Astrocyte of the cerebellum (primary cell): ENCODE measurements at regions not wholly inside any gene's neighbourhood (a gene's known extent, or its start where the extent isn't known, plus 50 kb on each side); places are given as distances from the start of the nearest gene placed in this dataset.
"Not testable (repeated sequence)": the region's sequence is repeated elsewhere in the genome, so short reads cannot be mapped to it uniquely, and the experiment has no call there.

Source experiments
- DNase-seq: peaks from one replicate; pipeline ENCODE4 v3.0.0-alpha.2; 2011; ENCODE audit warnings: low read depth
- H3K4me3 ChIP-seq: 2 replicates; pipeline ENCODE4 v1.5.1; 2011; ENCODE audit warnings: mild to moderate bottlenecking, low read depth, low read length, moderate library complexity
- in situ Hi-C: cut with HindIII; loops from 2 replicates; pipeline ENCODE4 v1.10.0; 2017; ENCODE audit warnings: low sequenced_read_pairs
- TF ChIP-seq, protein P1 (sequence below): IDR thresholded peaks from 2 replicates; pipeline ENCODE4 v1.5.1; 2012; ENCODE audit warnings: low read length, low read depth, moderate library complexity, mild to moderate bottlenecking; ENCODE audit errors: missing control alignments

DNA sequence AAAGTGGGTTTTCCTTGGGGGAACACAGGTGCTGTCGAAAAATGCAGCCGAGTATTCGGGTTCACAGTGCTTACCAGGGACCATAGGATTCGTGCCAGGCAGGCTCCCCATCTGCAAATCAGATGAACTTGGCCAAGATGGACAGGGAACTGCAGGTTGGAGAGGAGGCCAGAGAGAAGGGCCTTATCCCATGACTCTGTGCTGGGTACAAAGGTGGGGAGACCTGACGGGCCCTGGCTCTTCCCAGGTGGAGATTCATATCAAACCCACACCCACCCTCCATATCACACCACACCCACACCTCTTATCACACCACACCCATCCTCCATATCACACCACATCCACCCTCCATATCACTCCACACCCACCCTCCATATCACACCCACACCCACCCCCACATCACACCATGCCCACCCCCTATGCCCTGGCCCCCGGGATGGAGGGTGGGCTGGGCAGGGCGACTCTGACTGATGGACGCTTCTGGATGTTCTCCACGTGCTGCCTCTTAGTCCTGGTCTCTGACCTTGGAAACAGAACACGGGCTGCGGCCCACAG, 319.7 kb downstream of the ADGRD1 start:
- no peak for DNase-seq
- in situ Hi-C loops = no loop called here
- no peak overlapping the region for H3K4me3 ChIP-seq
- TF ChIP-seq, protein P1, sequence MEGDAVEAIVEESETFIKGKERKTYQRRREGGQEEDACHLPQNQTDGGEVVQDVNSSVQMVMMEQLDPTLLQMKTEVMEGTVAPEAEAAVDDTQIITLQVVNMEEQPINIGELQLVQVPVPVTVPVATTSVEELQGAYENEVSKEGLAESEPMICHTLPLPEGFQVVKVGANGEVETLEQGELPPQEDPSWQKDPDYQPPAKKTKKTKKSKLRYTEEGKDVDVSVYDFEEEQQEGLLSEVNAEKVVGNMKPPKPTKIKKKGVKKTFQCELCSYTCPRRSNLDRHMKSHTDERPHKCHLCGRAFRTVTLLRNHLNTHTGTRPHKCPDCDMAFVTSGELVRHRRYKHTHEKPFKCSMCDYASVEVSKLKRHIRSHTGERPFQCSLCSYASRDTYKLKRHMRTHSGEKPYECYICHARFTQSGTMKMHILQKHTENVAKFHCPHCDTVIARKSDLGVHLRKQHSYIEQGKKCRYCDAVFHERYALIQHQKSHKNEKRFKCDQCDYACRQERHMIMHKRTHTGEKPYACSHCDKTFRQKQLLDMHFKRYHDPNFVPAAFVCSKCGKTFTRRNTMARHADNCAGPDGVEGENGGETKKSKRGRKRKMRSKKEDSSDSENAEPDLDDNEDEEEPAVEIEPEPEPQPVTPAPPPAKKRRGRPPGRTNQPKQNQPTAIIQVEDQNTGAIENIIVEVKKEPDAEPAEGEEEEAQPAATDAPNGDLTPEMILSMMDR = no peak

DNA sequence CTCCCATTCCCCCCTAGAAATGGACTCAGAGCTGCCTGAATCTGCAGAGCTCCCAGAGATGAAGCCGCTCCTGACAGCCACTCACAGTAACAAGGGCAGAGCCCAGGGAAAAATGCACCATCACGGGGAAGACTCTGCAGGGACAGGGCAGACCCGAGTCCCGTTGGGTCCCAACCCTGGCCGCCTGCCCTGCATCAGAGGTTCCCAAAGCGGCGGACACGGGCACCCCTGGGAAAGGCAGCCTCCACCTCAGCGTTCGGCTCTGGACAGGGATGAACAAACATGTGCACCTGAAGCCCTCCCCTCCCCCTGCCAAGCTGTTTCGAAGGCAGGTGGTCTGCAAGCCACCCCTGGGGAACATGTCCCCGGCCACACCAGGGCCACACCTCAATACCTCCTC, 320.4 kb downstream of the ADGRD1 start:
- H3K4me3 ChIP-seq = no peak overlapping the region
- no peak for DNase-seq
- in situ Hi-C loops = no loop called here
- TF ChIP-seq, protein P1 = no peak

DNA sequence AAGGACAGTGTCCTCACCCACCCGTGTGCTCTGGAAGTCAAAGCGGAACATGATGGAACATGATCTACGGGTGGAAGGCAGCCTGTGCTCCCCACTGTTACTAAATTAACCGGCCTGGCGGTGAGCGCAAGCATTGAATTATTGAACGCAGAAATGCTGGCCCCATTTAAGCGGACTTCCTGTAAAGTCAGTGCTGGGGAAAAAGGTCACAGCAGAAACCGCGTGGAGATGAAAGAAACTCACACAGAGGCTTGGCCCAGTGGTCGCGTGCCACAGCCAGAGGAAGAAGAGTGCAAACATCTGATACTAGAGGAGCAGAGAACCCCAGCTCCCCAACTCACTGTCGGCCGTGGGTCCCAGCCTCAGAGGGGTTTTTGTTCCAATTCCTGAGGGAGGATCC, 321.2 kb downstream of the ADGRD1 start:
- H3K4me3 ChIP-seq = no peak overlapping the region
- in situ Hi-C loops = no loop called here
- TF ChIP-seq, protein P1 = no peak
- DNase-seq = no peak

DNA sequence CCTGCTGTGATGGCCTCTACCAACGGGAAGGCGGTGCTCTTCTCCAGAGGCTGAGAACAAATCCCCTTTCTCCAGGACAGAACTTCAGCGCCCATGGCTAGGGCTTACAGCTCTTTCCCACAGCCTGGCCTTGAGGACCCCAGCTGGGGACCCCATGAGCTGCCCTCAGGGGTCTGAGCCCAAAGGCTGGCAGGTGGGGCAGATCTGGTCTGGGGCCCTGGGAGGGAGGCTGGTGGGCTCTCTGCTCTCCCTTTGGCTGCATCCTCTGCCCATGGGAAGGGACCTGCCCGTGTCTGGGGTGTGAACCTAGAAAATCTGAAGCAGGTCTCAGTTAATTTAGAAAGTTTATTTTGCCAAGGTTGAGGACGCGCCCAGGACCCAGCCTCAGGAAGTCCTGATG, 322.1 kb downstream of the ADGRD1 start:
- no peak for DNase-seq
- H3K4me3 ChIP-seq = no peak overlapping the region
- in situ Hi-C loops = no loop called here
- TF ChIP-seq, protein P1 = no peak

DNA sequence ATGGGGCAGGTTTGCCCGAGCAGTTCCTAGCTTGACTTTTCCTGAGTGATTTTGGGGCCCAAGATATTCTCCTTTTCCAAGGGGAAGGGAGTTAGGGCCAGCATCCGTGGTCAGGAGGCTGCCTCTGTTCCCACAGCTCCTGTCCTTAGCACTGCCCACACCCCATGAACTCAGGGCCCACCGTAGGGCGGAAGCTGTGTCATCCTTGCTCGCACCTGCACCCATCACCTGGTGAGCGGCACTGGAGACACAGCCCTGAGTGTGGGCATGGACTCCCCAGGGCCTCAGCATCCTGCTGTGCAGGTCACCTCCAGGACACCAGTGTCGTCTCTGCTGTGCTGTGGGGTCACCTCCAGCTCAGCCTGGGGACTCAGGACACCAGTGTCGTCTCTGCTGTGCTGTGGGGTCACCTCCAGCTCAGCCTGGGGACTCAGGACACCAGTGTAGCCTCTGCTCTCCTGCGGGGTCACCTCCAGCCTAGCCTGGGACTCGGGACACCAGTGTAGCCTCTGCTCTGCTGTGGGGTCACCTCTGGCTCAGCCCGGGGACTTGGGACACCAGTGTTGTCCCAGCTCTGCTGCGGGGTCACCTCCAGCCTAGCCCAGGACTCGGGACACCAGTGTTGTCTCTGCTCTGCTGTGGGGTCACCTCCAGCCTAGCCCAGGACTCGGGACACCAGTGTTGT, 322.9 kb downstream of the ADGRD1 start:
- no peak overlapping the region for H3K4me3 ChIP-seq
- DNase-seq = no peak
- in situ Hi-C loops = no loop called here
- TF ChIP-seq, protein P1 = no peak

DNA sequence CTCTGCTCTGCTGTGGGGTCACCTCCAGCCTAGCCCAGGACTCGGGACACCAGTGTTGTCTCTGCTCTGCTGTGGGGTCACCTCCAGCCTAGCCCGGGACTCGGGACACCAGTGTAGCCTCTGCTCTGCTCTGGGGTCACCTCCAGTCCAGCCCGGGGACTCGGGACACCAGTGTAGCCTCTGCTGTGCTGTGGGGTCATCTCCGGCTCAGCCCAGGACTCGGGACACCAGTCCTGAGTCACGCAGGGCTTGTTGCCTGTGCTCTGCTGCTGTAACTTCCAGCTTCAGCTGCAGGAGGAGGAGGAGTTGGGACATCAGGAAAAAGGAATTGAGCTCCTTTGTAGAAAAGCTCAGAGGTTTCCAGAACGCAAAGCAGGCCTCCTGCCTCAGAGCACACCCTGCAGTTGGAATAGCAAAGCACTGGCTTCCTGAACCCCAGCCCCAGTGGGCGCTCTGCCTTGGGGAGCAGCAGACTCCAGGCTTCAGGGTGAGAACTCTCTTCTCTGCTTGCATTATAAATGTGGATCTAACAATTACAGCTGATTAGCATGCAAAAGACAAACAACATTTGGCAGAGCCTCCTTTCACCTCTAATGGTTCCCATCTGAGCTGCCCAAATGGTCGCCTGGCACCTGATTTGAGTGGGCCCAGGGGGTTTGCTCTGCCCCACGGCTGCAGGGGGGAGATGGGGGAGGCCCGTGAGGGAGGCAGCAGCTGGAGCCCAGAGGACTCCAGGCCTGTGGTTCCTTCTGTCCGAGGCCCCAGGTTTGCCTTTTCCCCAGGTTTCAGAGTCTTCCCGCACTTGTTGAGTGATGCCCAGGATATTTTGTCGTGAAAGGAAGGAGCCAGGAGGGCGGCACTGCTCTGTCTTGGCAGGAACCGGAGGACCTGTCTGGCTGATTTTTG, 323.7 kb downstream of the ADGRD1 start:
- H3K4me3 ChIP-seq, DNase-seq, in situ Hi-C loops: not testable (repeated sequence)

DNA sequence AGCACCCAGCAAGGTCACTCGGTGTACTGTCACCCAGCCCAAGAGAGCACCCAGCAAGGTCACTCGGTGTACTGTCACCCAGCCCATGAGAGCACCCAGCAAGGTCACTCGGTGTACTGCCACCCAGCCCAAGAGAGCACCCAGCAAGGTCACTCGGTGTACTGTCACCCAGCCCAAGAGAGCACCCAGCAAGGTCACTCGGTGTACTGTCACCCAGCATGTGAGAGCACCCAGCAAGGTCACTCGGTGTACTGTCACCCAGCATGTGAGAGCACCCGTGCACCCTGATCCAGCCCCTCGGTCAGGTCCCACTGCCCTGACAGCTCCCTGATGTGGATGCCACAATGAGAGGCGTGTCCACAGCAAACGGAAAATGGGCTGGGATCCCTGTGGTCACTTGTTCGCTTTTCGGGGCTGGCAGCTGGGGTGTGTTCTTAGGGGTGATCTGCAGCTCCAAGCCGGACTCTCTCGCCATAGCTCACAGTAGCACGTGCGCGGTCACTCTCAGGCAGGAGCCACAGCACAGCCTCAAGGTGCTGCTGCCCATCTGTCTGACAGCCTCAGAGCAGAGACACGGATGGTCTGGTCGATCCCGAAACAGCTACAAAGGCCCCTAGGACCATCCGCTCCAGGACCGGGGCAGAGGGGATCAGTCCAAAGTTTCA, 324.9 kb downstream of the ADGRD1 start:
- H3K4me3 ChIP-seq, DNase-seq, in situ Hi-C loops: not testable (repeated sequence)
